DMS 273 treated with DMSO at 0.1 percent for 48 hours (cell line): ENCODE measurements at regions not wholly inside any gene's neighbourhood (a gene's known extent, or its start where the extent isn't known, plus 50 kb on each side); places are given as distances from the start of the nearest gene placed in this dataset.

Experiments
- DNase-seq: peaks from one replicate; lab custom pipeline; 2025; lab: John Stamatoyannopoulos, UW

- DNase-seq, result no peak
Measured at GRCh38 chr7:33853361-33854062, 51.8 kb upstream of the BMPER start.

- no peak for DNase-seq
Measured at GRCh38 chr7:33854178-33854577, 51.2 kb upstream of the BMPER start.

- DNase-seq, result no peak
Measured at GRCh38 chr7:33854801-33855350, 50.5 kb upstream of the BMPER start.
